Astrocyte of the spinal cord (primary cell): ENCODE measurements at regions not wholly inside any gene's neighbourhood (a gene's known extent, or its start where the extent isn't known, plus 50 kb on each side); places are given as distances from the start of the nearest gene placed in this dataset.

ENCODE experiments used
- DNase-seq: peaks from one replicate; pipeline ENCODE4 v3.0.0; 2011; ENCODE audit warnings: low read depth, low spot score
- H3K4me3 ChIP-seq: 2 replicates; pipeline ENCODE4 v1.5.1; 2011; ENCODE audit warnings: low read depth, mild to moderate bottlenecking, low read length, moderate library complexity
- CTCF ChIP-seq: IDR thresholded peaks from 2 replicates; pipeline ENCODE4 v1.5.1; 2012; ENCODE audit warnings: low read depth, mild to moderate bottlenecking, low read length, inconsistent platforms
- in situ Hi-C: cut with HindIII; loops from 2 replicates; pipeline ENCODE4 v1.10.0; 2017; ENCODE audit warnings: low sequenced_read_pairs

- in situ Hi-C loops: no loop called here
- no peak for DNase-seq
- TF ChIP-seq CTCF: no peak
- no peak overlapping the region for H3K4me3 ChIP-seq
Measured at GRCh38 chr16:7083096-7083495, 249.5 kb upstream of the RBFOX1 start.

DNA sequence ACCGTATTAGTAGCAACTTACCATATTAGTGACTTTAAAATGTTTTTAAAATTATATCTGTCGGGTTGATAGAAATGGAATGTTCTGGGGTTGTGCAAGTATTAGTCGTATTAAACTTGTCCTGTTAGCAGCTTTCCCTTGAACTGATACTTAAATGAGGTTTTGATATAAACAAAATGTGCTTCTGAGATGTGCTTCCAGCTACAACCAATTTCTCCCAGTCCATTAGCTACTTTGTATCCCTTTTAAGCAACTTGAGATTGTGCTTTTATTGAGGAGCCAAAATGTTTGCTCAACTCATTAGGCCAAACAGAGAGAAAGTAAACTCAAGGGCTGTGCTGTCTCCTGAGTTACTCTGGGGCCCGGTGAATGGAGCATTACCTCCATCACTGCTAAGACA lies 255.0 kb upstream of the RBFOX1 start:
- DNase-seq: no peak
- in situ Hi-C loops: no loop called here
- H3K4me3 ChIP-seq: no peak overlapping the region
- TF ChIP-seq CTCF: no peak

DNA sequence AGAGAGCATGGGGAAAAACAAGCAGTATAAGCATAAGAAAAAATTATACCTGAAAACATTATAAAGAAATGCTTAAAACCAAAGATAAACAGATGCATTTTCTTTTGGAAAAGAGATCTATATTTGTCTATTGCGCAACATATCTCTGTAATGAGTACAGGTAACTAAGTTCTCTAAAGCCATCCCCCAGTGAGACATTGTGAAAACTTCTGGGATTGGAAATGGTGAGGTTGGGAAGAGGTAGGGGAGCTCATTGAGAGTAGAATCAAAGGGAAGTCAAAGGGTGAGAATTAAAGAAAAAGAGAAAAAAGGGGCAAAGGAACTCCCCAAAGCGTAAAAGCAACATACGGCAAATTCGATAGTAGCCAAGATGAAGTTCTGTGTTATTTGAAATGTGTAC lies 257.9 kb upstream of the RBFOX1 start:
- no peak for TF ChIP-seq CTCF
- DNase-seq: no peak
- H3K4me3 ChIP-seq: no peak overlapping the region
- in situ Hi-C loops: no loop called here

- in situ Hi-C loops: no loop called here
- no peak for TF ChIP-seq CTCF
- no peak for DNase-seq
- H3K4me3 ChIP-seq: no peak overlapping the region
Measured at GRCh38 chr16:7057458-7057857, 275.2 kb upstream of the RBFOX1 start.

GRCh38 chr16:7055443-7055842 lies 277.2 kb upstream of the RBFOX1 start:
- DNase-seq: no peak
- H3K4me3 ChIP-seq: no peak overlapping the region
- TF ChIP-seq CTCF: no peak
- in situ Hi-C loops: no loop called here

DNA sequence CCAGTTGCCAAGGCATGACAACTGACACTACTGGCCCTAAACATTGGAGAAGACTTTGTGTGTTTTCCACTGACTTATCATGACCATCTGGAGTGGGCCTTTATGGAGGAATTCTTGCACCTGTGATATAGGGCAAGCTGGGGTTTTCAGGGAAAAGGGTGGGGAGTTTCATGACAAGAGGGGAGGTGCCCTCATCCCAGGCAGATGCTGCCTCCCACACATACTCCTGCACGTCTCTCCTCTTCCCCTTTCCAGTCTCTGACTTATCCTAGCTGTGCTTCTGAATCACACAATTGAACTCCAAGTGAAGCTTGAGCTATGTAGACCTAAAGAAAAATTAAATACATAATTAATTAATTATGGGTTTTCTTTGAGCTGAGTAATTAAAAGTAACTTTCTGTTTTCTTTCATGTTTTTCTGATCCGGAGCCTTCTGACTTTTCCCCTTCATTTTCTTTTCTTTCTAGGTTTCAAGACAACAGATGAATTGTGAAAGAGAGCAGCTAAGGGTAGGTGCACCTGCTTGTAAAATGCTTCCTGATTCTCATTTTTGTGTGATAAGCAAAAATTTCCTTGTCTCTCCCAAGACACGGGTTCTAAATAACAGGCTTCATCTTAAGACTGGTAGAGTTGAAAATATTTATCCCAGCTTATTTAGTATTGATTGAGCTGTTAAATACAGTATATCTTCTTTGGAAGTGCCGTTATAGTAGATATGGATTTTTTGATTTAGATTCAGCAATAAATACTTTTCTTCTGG lies 280.9 kb upstream of the RBFOX1 start:
- in situ Hi-C loops: no loop called here
- no peak for DNase-seq
- TF ChIP-seq CTCF: no peak
- no peak overlapping the region for H3K4me3 ChIP-seq
